ENCODE measurements at regions not wholly inside any gene's neighbourhood (a gene's known extent, or its start where the extent isn't known, plus 50 kb on each side); places are given as distances from the start of the nearest gene placed in this dataset.

- H4K20me1 ChIP-seq (ENCODE audit: control insufficient read depth, insufficient read depth, low read depth, low read length), result no peaks in the 10 kb centered on the region
Observed at GRCh38 chr7:39808796-39809481, 141.1 kb upstream of the CDK13 start.

GRCh38 chr7:39810204-39810642 lies 139.8 kb upstream of the CDK13 start:
- no peaks in the 10 kb centered on the region for H3F3A ChIP-seq (ENCODE audit: control insufficient read depth, insufficient read depth)
- H3K9me3 ChIP-seq (ENCODE audit: control insufficient read depth, insufficient read depth, low read length), result no peaks in the 10 kb centered on the region
- H3K4me2 ChIP-seq (ENCODE audit: low read length), result no peak overlapping the region
- no peak overlapping the region for H3K27ac ChIP-seq (ENCODE audit: low read depth, low read length)
- H3K36me3 ChIP-seq (ENCODE audit: control insufficient read depth, low read length), result no peaks in the 10 kb centered on the region
- peaks cover 30% of the 10 kb centered on the region for H3K27me3 ChIP-seq (ENCODE audit: control insufficient read depth, low read length)
- H4K20me1 ChIP-seq (ENCODE audit: control insufficient read depth, insufficient read depth, low read depth, low read length), result no peaks in the 10 kb centered on the region
- H3K4me3 ChIP-seq (ENCODE audit: low read length), result no peak overlapping the region
- no peaks in the 10 kb centered on the region for H3K79me2 ChIP-seq (ENCODE audit: control insufficient read depth, low read length)
- TF ChIP-seq EZH2phosphoT487 (IDR thresholded peaks at IDR 0.05; ENCODE audit: borderline replicate concordance, low read length) (no peak), CTCF (IDR thresholded peaks at IDR 0.05; ENCODE audit: low read depth, low read length, poor library complexity, severe bottlenecking) (no peak)
- H3K4me1 ChIP-seq (ENCODE audit: control insufficient read depth, low read length), result no peaks in the 10 kb centered on the region
- H3K9me2 ChIP-seq (replicated peaks; ENCODE audit: control insufficient read depth, low read length), result no peaks in the 10 kb centered on the region

More at GRCh38 chr7:39808796-39809481, 141.1 kb upstream of the CDK13 start:
- Histone ChIP-seq H3K4me1 (ENCODE audit: control insufficient read depth, low read length) (no peaks in the 10 kb centered on the region), H3K27ac (ENCODE audit: low read depth, low read length) (no peak overlapping the region), H3K4me3 (ENCODE audit: low read length) (no peak overlapping the region), H3K4me2 (ENCODE audit: low read length) (no peak overlapping the region), H3K27me3 (ENCODE audit: control insufficient read depth, low read length) (peaks cover 17% of the 10 kb centered on the region), H3K36me3 (ENCODE audit: control insufficient read depth, low read length) (no peaks in the 10 kb centered on the region), H3K9me3 (ENCODE audit: control insufficient read depth, insufficient read depth, low read length) (no peaks in the 10 kb centered on the region), H3K9me2 (replicated peaks; ENCODE audit: control insufficient read depth, low read length) (no peaks in the 10 kb centered on the region), H3F3A (ENCODE audit: control insufficient read depth, insufficient read depth) (no peaks in the 10 kb centered on the region), H3K79me2 (ENCODE audit: control insufficient read depth, low read length) (no peaks in the 10 kb centered on the region)
- TF ChIP-seq EZH2phosphoT487 (IDR thresholded peaks at IDR 0.05; ENCODE audit: borderline replicate concordance, low read length) (no peak), CTCF (IDR thresholded peaks at IDR 0.05; ENCODE audit: low read depth, low read length, poor library complexity, severe bottlenecking) (no peak)

- Histone ChIP-seq H3F3A (ENCODE audit: control insufficient read depth, insufficient read depth) (no peaks in the 10 kb centered on the region), H3K36me3 (ENCODE audit: control insufficient read depth, low read length) (no peaks in the 10 kb centered on the region), H3K27me3 (ENCODE audit: control insufficient read depth, low read length) (peaks cover 35% of the 10 kb centered on the region), H4K20me1 (ENCODE audit: control insufficient read depth, insufficient read depth, low read depth, low read length) (no peaks in the 10 kb centered on the region), H3K9me2 (replicated peaks; ENCODE audit: control insufficient read depth, low read length) (no peaks in the 10 kb centered on the region), H3K4me1 (ENCODE audit: control insufficient read depth, low read length) (no peaks in the 10 kb centered on the region), H3K79me2 (ENCODE audit: control insufficient read depth, low read length) (no peaks in the 10 kb centered on the region), H3K9me3 (ENCODE audit: control insufficient read depth, insufficient read depth, low read length) (no peaks in the 10 kb centered on the region), H3K4me3 (ENCODE audit: low read length) (no peak overlapping the region), H3K4me2 (ENCODE audit: low read length) (no peak overlapping the region), H3K27ac (ENCODE audit: low read depth, low read length) (no peak overlapping the region)
- TF ChIP-seq CTCF (IDR thresholded peaks at IDR 0.05; ENCODE audit: low read depth, low read length, poor library complexity, severe bottlenecking) (no peak), EZH2phosphoT487 (IDR thresholded peaks at IDR 0.05; ENCODE audit: borderline replicate concordance, low read length) (no peak)
Observed at GRCh38 chr7:39810710-39811109, 139.3 kb upstream of the CDK13 start.
